BJ (cell line): ENCODE measurements at regions not wholly inside any gene's neighbourhood (a gene's known extent, or its start where the extent isn't known, plus 50 kb on each side); places are given as distances from the start of the nearest gene placed in this dataset.

ENCODE experiments used
- CTCF ChIA-PET: fragments of 350-600 bp; formaldehyde crosslinking; extraction: SDS; loops from one replicate; lab custom pipeline; 2021; ENCODE audit warnings: antibody characterized with exemption, inconsistent platforms; lab: Yijun Ruan, JAX
- POLR2A ChIA-PET: fragments of 300-600 bp; sonication (Branson Sonifier 250); formaldehyde crosslinking; extraction: SDS; loops from one replicate; lab custom pipeline; 2021; ENCODE audit warnings: antibody characterized with exemption; lab: Charles Lee
- DNase-seq: peaks from one replicate; pipeline ENCODE4 v3.0.0-alpha.2; 2011; ENCODE audit warnings: low read depth
- H3K27me3 ChIP-seq: 2 replicates; pipeline ENCODE4 v1.6.0; 2011; ENCODE audit warnings: low read length; ENCODE audit not compliant: control insufficient read depth, insufficient read depth
- H3K36me3 ChIP-seq: 2 replicates; pipeline ENCODE4 v1.5.1; 2011; ENCODE audit warnings: low read length; ENCODE audit not compliant: control insufficient read depth, insufficient read depth
- H3K4me3 ChIP-seq: 2 replicates; pipeline ENCODE4 v1.5.1; 2011; ENCODE audit warnings: low read depth, mild to moderate bottlenecking, control low read depth, low read length
- TF ChIP-seq, protein P1 (sequence below): IDR thresholded peaks from 2 replicates; pipeline ENCODE4 v1.5.1; 2011; ENCODE audit warnings: low read depth, mild to moderate bottlenecking, control low read depth, inconsistent platforms, low read length, moderate library complexity; ENCODE audit not compliant: insufficient read depth

DNA sequence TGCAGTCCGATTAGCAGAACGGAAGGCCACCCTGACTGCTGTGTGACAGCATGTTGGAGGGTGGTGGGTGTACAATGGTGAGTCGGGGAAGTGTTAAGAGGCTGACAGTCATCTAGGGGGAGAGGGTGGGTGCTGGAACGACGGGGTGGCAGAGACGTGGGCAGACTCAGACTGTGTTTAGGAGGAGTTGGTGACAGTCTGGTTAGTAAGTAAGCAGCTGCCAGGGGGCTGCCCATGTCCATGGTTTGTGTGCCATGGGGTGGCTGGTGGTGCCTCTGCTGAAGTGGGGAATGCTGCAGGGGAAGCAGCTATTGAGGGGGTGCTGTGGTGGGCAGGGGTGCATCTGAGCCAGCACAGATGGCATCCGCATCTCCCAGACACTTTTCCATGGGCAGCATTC lies 51.3 kb upstream of the BOD1 start:
- H3K4me3 ChIP-seq: no peak overlapping the region
- H3K36me3 ChIP-seq: no peaks in the 10 kb centered on the region
- DNase-seq: no peak
- ChIA-PET POLR2A (no interaction called here), CTCF (no interaction called here)
- TF ChIP-seq, protein P1, sequence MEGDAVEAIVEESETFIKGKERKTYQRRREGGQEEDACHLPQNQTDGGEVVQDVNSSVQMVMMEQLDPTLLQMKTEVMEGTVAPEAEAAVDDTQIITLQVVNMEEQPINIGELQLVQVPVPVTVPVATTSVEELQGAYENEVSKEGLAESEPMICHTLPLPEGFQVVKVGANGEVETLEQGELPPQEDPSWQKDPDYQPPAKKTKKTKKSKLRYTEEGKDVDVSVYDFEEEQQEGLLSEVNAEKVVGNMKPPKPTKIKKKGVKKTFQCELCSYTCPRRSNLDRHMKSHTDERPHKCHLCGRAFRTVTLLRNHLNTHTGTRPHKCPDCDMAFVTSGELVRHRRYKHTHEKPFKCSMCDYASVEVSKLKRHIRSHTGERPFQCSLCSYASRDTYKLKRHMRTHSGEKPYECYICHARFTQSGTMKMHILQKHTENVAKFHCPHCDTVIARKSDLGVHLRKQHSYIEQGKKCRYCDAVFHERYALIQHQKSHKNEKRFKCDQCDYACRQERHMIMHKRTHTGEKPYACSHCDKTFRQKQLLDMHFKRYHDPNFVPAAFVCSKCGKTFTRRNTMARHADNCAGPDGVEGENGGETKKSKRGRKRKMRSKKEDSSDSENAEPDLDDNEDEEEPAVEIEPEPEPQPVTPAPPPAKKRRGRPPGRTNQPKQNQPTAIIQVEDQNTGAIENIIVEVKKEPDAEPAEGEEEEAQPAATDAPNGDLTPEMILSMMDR: no peak
- H3K27me3 ChIP-seq: peaks cover 2% of the 10 kb centered on the region

DNA sequence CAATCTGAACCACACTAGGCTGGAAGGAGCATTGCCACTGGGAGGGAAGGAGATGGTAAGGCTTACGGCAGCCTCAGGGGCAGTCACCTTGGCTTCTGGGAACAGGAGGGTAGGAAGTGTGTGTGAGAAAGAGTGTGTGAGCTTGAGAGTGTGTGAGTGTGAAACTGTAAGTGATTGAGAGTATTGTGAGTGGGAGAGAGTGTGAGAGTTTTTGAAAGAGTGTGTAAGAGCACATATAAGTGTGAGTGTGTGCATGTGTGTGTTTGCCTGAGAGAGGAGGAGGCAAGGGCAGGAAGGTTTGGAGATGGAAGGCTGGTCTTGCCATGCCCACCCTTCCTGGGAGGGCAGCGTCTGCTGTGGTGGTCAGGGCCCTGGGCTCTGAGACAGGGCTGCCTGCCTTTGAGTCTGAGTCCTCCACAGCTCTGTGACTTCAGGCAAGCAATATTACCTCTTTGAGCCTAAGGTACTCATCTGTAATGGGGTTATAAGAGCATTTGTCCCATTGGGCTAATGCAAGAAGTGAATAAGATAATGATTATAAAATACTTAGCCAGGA lies 51.9 kb upstream of the BOD1 start:
- TF ChIP-seq, protein P1: no peak
- Histone ChIP-seq H3K36me3 (no peaks in the 10 kb centered on the region), H3K4me3 (no peak overlapping the region), H3K27me3 (peaks cover 2% of the 10 kb centered on the region)
- CTCF ChIA-PET: no interaction called here
- POLR2A ChIA-PET: no interaction called here
- no peak for DNase-seq

DNA sequence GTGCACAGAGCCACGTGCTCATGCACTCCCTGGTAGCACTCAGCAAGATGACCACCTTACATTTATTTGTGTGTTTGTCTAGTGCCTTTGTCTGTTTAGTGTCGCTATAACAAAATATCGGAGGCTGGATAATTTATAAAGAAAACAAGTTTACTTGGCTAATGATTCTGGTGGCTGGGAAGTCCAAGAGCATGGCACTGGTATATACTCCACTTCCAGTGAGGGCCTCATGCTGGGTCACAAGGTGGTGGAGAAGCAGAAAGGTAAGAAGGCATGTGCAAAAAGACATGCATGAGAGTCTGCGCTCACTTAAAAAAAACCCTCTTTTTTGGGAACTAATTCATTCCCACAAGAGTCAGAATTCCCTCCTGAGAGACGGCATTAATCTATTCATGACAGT lies 52.5 kb upstream of the BOD1 start:
- Histone ChIP-seq H3K36me3 (no peaks in the 10 kb centered on the region), H3K4me3 (no peak overlapping the region), H3K27me3 (peaks cover 2% of the 10 kb centered on the region)
- POLR2A ChIA-PET: no interaction called here
- TF ChIP-seq, protein P1: no peak
- CTCF ChIA-PET: interaction anchor here (1.5 kb wide), 1 partner anchor 21 kb away, joined by 3 read pairs; no protein-coding TSS in a partner anchor
- no peak for DNase-seq

- POLR2A ChIA-PET: no interaction called here
- TF ChIP-seq, protein P1: no peak
- DNase-seq: no peak
- Histone ChIP-seq H3K27me3 (peaks cover 2% of the 10 kb centered on the region), H3K4me3 (no peak overlapping the region), H3K36me3 (no peaks in the 10 kb centered on the region)
- CTCF ChIA-PET: interaction anchor here (1.5 kb wide), 1 partner anchor 20 kb away, joined by 3 read pairs; no protein-coding TSS in a partner anchor
Measured at GRCh38 chr5:173669483-173669882, 53.0 kb upstream of the BOD1 start.

DNA sequence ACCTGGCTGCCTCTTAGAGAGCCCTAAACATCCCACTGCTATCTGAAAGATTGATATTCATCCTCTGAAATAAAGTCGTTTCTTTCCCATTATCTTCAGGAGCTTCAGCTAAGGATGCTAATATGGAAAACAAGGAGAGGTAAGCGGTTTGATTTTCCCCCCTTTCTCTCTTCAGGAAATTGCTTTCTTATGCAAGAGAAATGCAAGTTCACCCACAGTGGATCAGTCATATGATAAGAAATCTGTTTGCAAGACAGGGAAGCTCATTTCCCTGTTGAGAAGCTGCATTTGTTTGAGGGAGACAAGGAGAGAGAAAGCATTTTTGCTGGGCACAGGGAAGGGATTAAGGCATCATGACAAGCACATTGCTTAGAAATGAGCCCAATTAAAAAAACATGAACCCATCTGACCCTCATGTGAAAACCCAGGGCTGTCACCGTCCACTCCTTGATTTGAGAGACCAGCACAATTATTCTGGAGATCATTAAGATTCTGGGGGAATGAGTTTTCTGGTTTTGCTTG lies 53.7 kb upstream of the BOD1 start:
- ChIA-PET POLR2A (interaction anchor here (0.5 kb wide), 1 partner anchor 232 kb away, joined by 3 read pairs; no protein-coding TSS in a partner anchor), CTCF (interaction anchor here (0.5 to 1.5 kb wide), 4 partner anchors 10 to 31 kb away, joined by 3 read pairs; no protein-coding TSS in a partner anchor)
- Histone ChIP-seq H3K4me3 (no peak overlapping the region), H3K27me3 (peaks cover 2% of the 10 kb centered on the region), H3K36me3 (no peaks in the 10 kb centered on the region)
- TF ChIP-seq, protein P1: no peak
- DNase-seq: peak; percentile 19
